ENCODE measurements at regions not wholly inside any gene's neighbourhood (a gene's known extent, or its start where the extent isn't known, plus 50 kb on each side); places are given as distances from the start of the nearest gene placed in this dataset.
"Not testable (repeated sequence)": the region's sequence is repeated elsewhere in the genome, so short reads cannot be mapped to it uniquely, and the experiment has no call there.

- Histone ChIP-seq H3K4me1 (ENCODE audit: low read length) (no peaks in the 10 kb centered on the region), H2AFZ (ENCODE audit: low read length) (no peak overlapping the region), H3K4me2 (ENCODE audit: low read depth, low read length, poor library complexity, severe bottlenecking) (no peak overlapping the region), H3K27me3 (ENCODE audit: low read length) (0 out of 2 replicates have a peak, but pooled peaks cover 3% of the 10 kb centered on the region), H3K27ac (ENCODE audit: low read length) (no peak overlapping the region), H3K9ac (ENCODE audit: low read length) (no peak overlapping the region), H4K20me1 (ENCODE audit: insufficient read depth, low read depth, low read length) (no peaks in the 10 kb centered on the region), H3K36me3 (ENCODE audit: insufficient read depth, low read length) (no peaks in the 10 kb centered on the region), H3K4me3 (ENCODE audit: low read length) (no peak overlapping the region), H3K79me2 (ENCODE audit: low read length) (no peaks in the 10 kb centered on the region), H3K9me3 (ENCODE audit: low read length) (no peaks in the 10 kb centered on the region), H3K9me2 (replicated peaks; ENCODE audit: insufficient read depth, low read length) (no peaks in the 10 kb centered on the region)
- DNase-seq = no peak
Measured at GRCh38 chr14:71246539-71246938, 339.3 kb downstream of the PCNX1 start.

- Histone ChIP-seq H3K9ac (ENCODE audit: low read length) (no peak overlapping the region), H3K4me1 (ENCODE audit: low read length) (no peaks in the 10 kb centered on the region), H2AFZ (ENCODE audit: low read length) (no peak overlapping the region), H3K79me2 (ENCODE audit: low read length) (no peaks in the 10 kb centered on the region), H3K27me3 (ENCODE audit: low read length) (0 out of 2 replicates have a peak, but pooled peaks cover 3% of the 10 kb centered on the region), H3K27ac (ENCODE audit: low read length) (no peak overlapping the region), H3K36me3 (ENCODE audit: insufficient read depth, low read length) (no peaks in the 10 kb centered on the region), H4K20me1 (ENCODE audit: insufficient read depth, low read depth, low read length) (no peaks in the 10 kb centered on the region), H3K4me3 (ENCODE audit: low read length) (no peak overlapping the region), H3K9me3 (ENCODE audit: low read length) (no peaks in the 10 kb centered on the region), H3K9me2 (replicated peaks; ENCODE audit: insufficient read depth, low read length) (no peaks in the 10 kb centered on the region), H3K4me2 (ENCODE audit: low read depth, low read length, poor library complexity, severe bottlenecking) (no peak overlapping the region)
- DNase-seq = no peak
Measured at GRCh38 chr14:71247106-71247505, 339.8 kb downstream of the PCNX1 start.

GRCh38 chr14:71248194-71248593, 340.9 kb downstream of the PCNX1 start:
- no peak overlapping the region for H3K27ac ChIP-seq (ENCODE audit: low read length)
- no peaks in the 10 kb centered on the region for H4K20me1 ChIP-seq (ENCODE audit: insufficient read depth, low read depth, low read length)
- H3K9ac ChIP-seq (ENCODE audit: low read length) = no peak overlapping the region
- 0 out of 2 replicates have a peak, but pooled peaks cover 3% of the 10 kb centered on the region for H3K27me3 ChIP-seq (ENCODE audit: low read length)
- H3K9me2 ChIP-seq (replicated peaks; ENCODE audit: insufficient read depth, low read length) = no peaks in the 10 kb centered on the region
- H3K4me2 ChIP-seq (ENCODE audit: low read depth, low read length, poor library complexity, severe bottlenecking) = no peak overlapping the region
- no peak overlapping the region for H2AFZ ChIP-seq (ENCODE audit: low read length)
- no peak overlapping the region for H3K4me3 ChIP-seq (ENCODE audit: low read length)
- no peaks in the 10 kb centered on the region for H3K79me2 ChIP-seq (ENCODE audit: low read length)
- no peak for DNase-seq
- no peaks in the 10 kb centered on the region for H3K36me3 ChIP-seq (ENCODE audit: insufficient read depth, low read length)
- H3K4me1 ChIP-seq (ENCODE audit: low read length) = no peaks in the 10 kb centered on the region
- no peaks in the 10 kb centered on the region for H3K9me3 ChIP-seq (ENCODE audit: low read length)

- Histone ChIP-seq H3K9me3 (ENCODE audit: low read length) (no peaks in the 10 kb centered on the region), H3K79me2 (ENCODE audit: low read length) (no peaks in the 10 kb centered on the region), H4K20me1 (ENCODE audit: insufficient read depth, low read depth, low read length) (no peaks in the 10 kb centered on the region), H2AFZ (ENCODE audit: low read length) (no peak overlapping the region), H3K36me3 (ENCODE audit: insufficient read depth, low read length) (no peaks in the 10 kb centered on the region), H3K4me2 (ENCODE audit: low read depth, low read length, poor library complexity, severe bottlenecking) (no peak overlapping the region), H3K9ac (ENCODE audit: low read length) (no peak overlapping the region), H3K27ac (ENCODE audit: low read length) (no peak overlapping the region), H3K27me3 (ENCODE audit: low read length) (0 out of 2 replicates have a peak, but pooled peaks cover 3% of the 10 kb centered on the region), H3K4me3 (ENCODE audit: low read length) (no peak overlapping the region), H3K9me2 (replicated peaks; ENCODE audit: insufficient read depth, low read length) (no peaks in the 10 kb centered on the region), H3K4me1 (ENCODE audit: low read length) (no peaks in the 10 kb centered on the region)
- no peak for DNase-seq
Measured at GRCh38 chr14:71250347-71250746, 343.1 kb downstream of the PCNX1 start.

- Histone ChIP-seq H3K9me2 (replicated peaks; ENCODE audit: insufficient read depth, low read length) (no peaks in the 10 kb centered on the region), H3K4me3 (ENCODE audit: low read length) (no peak overlapping the region), H4K20me1 (ENCODE audit: insufficient read depth, low read depth, low read length) (no peaks in the 10 kb centered on the region), H3K27me3 (ENCODE audit: low read length) (0 out of 2 replicates have a peak, but pooled peaks cover 3% of the 10 kb centered on the region), H3K4me2 (ENCODE audit: low read depth, low read length, poor library complexity, severe bottlenecking) (no peak overlapping the region), H3K9ac (ENCODE audit: low read length) (no peak overlapping the region), H3K27ac (ENCODE audit: low read length) (no peak overlapping the region), H3K9me3 (ENCODE audit: low read length) (no peaks in the 10 kb centered on the region), H3K36me3 (ENCODE audit: insufficient read depth, low read length) (no peaks in the 10 kb centered on the region), H3K4me1 (ENCODE audit: low read length) (no peaks in the 10 kb centered on the region), H2AFZ (ENCODE audit: low read length) (no peak overlapping the region), H3K79me2 (ENCODE audit: low read length) (no peaks in the 10 kb centered on the region)
- DNase-seq = no peak
Measured at GRCh38 chr14:71250791-71251190, 343.5 kb downstream of the PCNX1 start.

- H2AFZ ChIP-seq (ENCODE audit: low read length); DNase-seq; H3K4me3 ChIP-seq (ENCODE audit: low read length); H3K9me3 ChIP-seq (ENCODE audit: low read length); H3K9me2 ChIP-seq (replicated peaks; ENCODE audit: insufficient read depth, low read length); H3K4me1 ChIP-seq (ENCODE audit: low read length); H3K27ac ChIP-seq (ENCODE audit: low read length); H3K9ac ChIP-seq (ENCODE audit: low read length); H4K20me1 ChIP-seq (ENCODE audit: insufficient read depth, low read depth, low read length); H3K27me3 ChIP-seq (ENCODE audit: low read length); H3K4me2 ChIP-seq (ENCODE audit: low read depth, low read length, poor library complexity, severe bottlenecking); H3K36me3 ChIP-seq (ENCODE audit: insufficient read depth, low read length); H3K79me2 ChIP-seq (ENCODE audit: low read length): not testable (repeated sequence)
Measured at GRCh38 chr14:71254091-71254719, 346.9 kb downstream of the PCNX1 start.

GRCh38 chr14:71261206-71261605, 353.9 kb downstream of the PCNX1 start:
- Histone ChIP-seq H3K27ac (ENCODE audit: low read length) (no peak overlapping the region), H3K4me1 (ENCODE audit: low read length) (no peaks in the 10 kb centered on the region), H3K4me3 (ENCODE audit: low read length) (no peak overlapping the region), H3K9me3 (ENCODE audit: low read length) (no peaks in the 10 kb centered on the region; the same call in 1 of the 2 replicates), H3K27me3 (ENCODE audit: low read length) (0 out of 2 replicates have a peak, but pooled peaks cover 2% of the 10 kb centered on the region), H3K9me2 (replicated peaks; ENCODE audit: insufficient read depth, low read length) (no peaks in the 10 kb centered on the region), H2AFZ (ENCODE audit: low read length) (no peak overlapping the region), H3K4me2 (ENCODE audit: low read depth, low read length, poor library complexity, severe bottlenecking) (no peak overlapping the region), H3K9ac (ENCODE audit: low read length) (no peak overlapping the region), H3K79me2 (ENCODE audit: low read length) (no peaks in the 10 kb centered on the region), H3K36me3 (ENCODE audit: insufficient read depth, low read length) (no peaks in the 10 kb centered on the region), H4K20me1 (ENCODE audit: insufficient read depth, low read depth, low read length) (no peaks in the 10 kb centered on the region)
- no peak for DNase-seq

- Histone ChIP-seq H3K27me3 (ENCODE audit: low read length) (0 out of 2 replicates have a peak, but pooled peaks cover 2% of the 10 kb centered on the region), H3K9ac (ENCODE audit: low read length) (no peak overlapping the region), H4K20me1 (ENCODE audit: insufficient read depth, low read depth, low read length) (no peaks in the 10 kb centered on the region), H3K79me2 (ENCODE audit: low read length) (no peaks in the 10 kb centered on the region), H3K36me3 (ENCODE audit: insufficient read depth, low read length) (no peaks in the 10 kb centered on the region), H3K9me3 (ENCODE audit: low read length) (no peaks in the 10 kb centered on the region; the same call in 1 of the 2 replicates), H3K9me2 (replicated peaks; ENCODE audit: insufficient read depth, low read length) (no peaks in the 10 kb centered on the region), H2AFZ (ENCODE audit: low read length) (no peak overlapping the region), H3K27ac (ENCODE audit: low read length) (no peak overlapping the region), H3K4me1 (ENCODE audit: low read length) (no peaks in the 10 kb centered on the region), H3K4me2 (ENCODE audit: low read depth, low read length, poor library complexity, severe bottlenecking) (no peak overlapping the region), H3K4me3 (ENCODE audit: low read length) (no peak overlapping the region)
- no peak for DNase-seq
Measured at GRCh38 chr14:71262441-71262840, 355.2 kb downstream of the PCNX1 start.
